Gastrocnemius medialis (tissue), 4 donors: ENCODE measurements at regions not wholly inside any gene's neighbourhood (a gene's known extent, or its start where the extent isn't known, plus 50 kb on each side); places are given as distances from the start of the nearest gene placed in this dataset.

ENCODE experiments used
- ATAC-seq, 2 donors: fragments of 150-250 bp; one replicate each; pipeline ENCODE4 v1.9.1; 2016
- DNase-seq, 2 donors: peaks; one replicate each; pipeline ENCODE4 v3.0.0-alpha.2; 2019
- H3K27ac ChIP-seq, 4 donors: fragments of 200-600 bp; sonication (generic); 1 replicate in 1 of 4; 2 replicates in 3 of 4; pipeline ENCODE4 v1.5.1; 2016 to 2018; ENCODE audit warnings: mild to moderate bottlenecking in 2 of 4, moderate library complexity in 1 of 4
- H3K27me3 ChIP-seq, 3 donors: fragments of 200-600 bp; sonication (generic) in 2 of 3; 1 replicate in 1 of 3; 2 replicates in 2 of 3; pipeline versions ENCODE4 v1.5.1 to v1.6.0; 2016 to 2019; ENCODE audit warnings: mild to moderate bottlenecking in 1 of 3, moderate library complexity in 1 of 3
- H3K36me3 ChIP-seq, 2 donors: fragments of 200-600 bp; sonication (generic) in 1 of 2; one replicate each; pipeline ENCODE4 v1.5.1; 2017 to 2018
- H3K4me1 ChIP-seq, 2 donors: fragments of 200-600 bp; sonication (generic) in 1 of 2; one replicate each; pipeline ENCODE4 v1.5.1; 2016 to 2017; ENCODE audit warnings: mild to moderate bottlenecking in 2 of 2
- H3K4me3 ChIP-seq, 4 donors: fragments of 200-600 bp; sonication (generic) in 3 of 4; 1 replicate in 1 of 4; 2 replicates in 3 of 4; pipeline ENCODE4 v1.5.1; 2016 to 2019; ENCODE audit warnings: mild to moderate bottlenecking in 2 of 4
- H3K9me3 ChIP-seq, 3 donors: fragments of 200-600 bp; sonication (generic) in 2 of 3; 1 replicate in 1 of 3; 2 replicates in 2 of 3; pipeline ENCODE4 v1.5.1; 2016 to 2019
- POLR2A ChIP-seq, 2 donors: fragments of 450-650 bp; IDR thresholded peaks; one replicate each; pipeline ENCODE4 v1.6.1; 2017; ENCODE audit warnings: antibody characterized with exemption in 2 of 2, mild to moderate bottlenecking in 2 of 2, moderate library complexity in 2 of 2
- in situ Hi-C, 4 donors: fragments of 200-750 bp; cut with MboI; loops; one replicate each; pipeline versions ENCODE4 v1.15.0 to v1.8.0; 2017; ENCODE audit warnings: low sequenced_read_pairs in 4 of 4
- intact Hi-C: fragments of 100-400 bp; cut with DNase I; formaldehyde crosslinking; loops from one replicate; pipeline ENCODE4 v1.15.1; 2023; ENCODE audit warnings: low total_unique reads
- TF ChIP-seq, protein P1 (sequence below), 5 experiments: fragments of 450-650 bp in 3 of 5; fragments of 200-600 bp in 2 of 5; sonication (generic) in 2 of 5; IDR thresholded peaks in 4 of 5; conservative IDR thresholded peaks in 1 of 5; 1 replicate in 4 of 5; 2 replicates in 1 of 5; pipeline ENCODE4 v1.5.1; 2016 to 2019; ENCODE audit warnings: antibody characterized with exemption in 5 of 5, mild to moderate bottlenecking in 3 of 5, moderate library complexity in 3 of 5

DNA sequence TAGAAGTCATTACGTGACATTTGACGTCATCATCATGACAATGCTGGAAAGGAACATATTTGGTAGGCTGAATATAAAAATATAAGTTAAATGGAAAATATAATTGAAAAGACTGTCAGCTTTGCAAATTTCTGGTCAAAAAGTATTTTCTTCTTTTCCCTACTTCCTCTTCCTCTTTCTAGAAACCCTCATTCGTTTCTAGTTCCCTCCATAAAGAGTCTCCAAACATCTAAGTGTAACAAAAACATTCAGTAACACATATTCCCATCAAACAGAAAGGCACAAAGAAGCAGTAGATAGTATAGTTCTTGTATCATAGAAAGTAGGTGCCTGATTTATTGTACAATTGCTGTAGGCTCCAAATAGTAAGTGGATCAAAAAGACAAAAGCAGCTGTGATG, 150.8 kb upstream of the FAM83B start:
- Histone ChIP-seq H3K27me3 (no peaks in the 10 kb centered on the region), H3K4me3 (no peak overlapping the region), H3K36me3 (no peaks in the 10 kb centered on the region), H3K9me3 (no peaks in the 10 kb centered on the region), H3K27ac (no peak overlapping the region), H3K4me1 (no peaks in the 10 kb centered on the region)
- TF ChIP-seq, protein P1, sequence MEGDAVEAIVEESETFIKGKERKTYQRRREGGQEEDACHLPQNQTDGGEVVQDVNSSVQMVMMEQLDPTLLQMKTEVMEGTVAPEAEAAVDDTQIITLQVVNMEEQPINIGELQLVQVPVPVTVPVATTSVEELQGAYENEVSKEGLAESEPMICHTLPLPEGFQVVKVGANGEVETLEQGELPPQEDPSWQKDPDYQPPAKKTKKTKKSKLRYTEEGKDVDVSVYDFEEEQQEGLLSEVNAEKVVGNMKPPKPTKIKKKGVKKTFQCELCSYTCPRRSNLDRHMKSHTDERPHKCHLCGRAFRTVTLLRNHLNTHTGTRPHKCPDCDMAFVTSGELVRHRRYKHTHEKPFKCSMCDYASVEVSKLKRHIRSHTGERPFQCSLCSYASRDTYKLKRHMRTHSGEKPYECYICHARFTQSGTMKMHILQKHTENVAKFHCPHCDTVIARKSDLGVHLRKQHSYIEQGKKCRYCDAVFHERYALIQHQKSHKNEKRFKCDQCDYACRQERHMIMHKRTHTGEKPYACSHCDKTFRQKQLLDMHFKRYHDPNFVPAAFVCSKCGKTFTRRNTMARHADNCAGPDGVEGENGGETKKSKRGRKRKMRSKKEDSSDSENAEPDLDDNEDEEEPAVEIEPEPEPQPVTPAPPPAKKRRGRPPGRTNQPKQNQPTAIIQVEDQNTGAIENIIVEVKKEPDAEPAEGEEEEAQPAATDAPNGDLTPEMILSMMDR (IDR thresholded peaks at IDR 0.05 in 4 of 5, conservative IDR thresholded peaks at IDR 0.05 in 1 of 5) = no peak
- TF ChIP-seq POLR2A (IDR thresholded peaks at IDR 0.05) = no peak
- intact Hi-C loops (no loop called here), in situ Hi-C loops (no loop called here)
- DNase-seq = no peak
- no peak for ATAC-seq

DNA sequence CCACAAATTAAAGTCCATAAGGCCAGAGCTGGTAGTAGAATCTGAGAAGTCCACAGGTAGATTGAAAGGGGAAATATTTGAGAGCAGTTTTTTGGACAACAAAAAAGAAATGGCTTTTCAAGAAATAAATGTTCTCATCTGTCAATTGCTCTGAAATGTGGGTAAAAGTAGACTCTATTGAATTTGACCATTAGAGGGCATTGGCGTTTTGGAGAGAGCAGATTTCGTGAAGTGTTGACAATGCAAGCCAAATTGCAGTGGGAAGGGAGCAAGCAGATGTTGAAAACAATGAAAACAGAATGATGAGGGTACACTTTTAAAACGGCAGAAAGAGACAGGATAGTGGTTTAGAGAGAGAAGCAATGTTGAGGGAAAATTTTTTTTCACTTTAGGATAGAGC, 149.1 kb upstream of the FAM83B start:
- TF ChIP-seq, protein P1 (IDR thresholded peaks at IDR 0.05 in 4 of 5, conservative IDR thresholded peaks at IDR 0.05 in 1 of 5) = no peak
- no peak for TF ChIP-seq POLR2A (IDR thresholded peaks at IDR 0.05)
- ATAC-seq = no peak
- Histone ChIP-seq H3K27ac (no peak overlapping the region), H3K36me3 (no peaks in the 10 kb centered on the region), H3K4me1 (no peaks in the 10 kb centered on the region), H3K9me3 (no peaks in the 10 kb centered on the region), H3K4me3 (no peak overlapping the region), H3K27me3 (no peaks in the 10 kb centered on the region)
- in situ Hi-C loops = no loop called here
- DNase-seq = no peak
- intact Hi-C loops = no loop called here

DNA sequence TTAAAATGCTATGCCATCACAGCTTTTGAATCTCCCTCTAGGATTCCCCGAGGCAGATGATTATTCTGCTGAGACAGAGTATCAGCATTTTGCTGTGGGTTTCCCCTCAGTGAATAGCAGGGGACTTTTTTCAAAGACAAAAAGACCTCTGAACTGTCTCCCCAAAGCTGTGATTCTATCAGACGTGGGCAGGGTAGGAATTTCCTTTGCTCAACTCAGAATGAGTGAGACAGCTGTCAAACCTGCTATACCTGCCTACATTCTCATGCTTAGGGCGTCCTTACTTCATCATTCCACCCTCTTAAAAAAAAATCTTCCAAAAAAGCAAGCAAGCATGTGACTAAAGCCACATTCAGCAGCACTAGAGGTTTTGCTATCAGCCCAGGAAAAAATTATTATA, 147.6 kb upstream of the FAM83B start:
- H3K9me3 ChIP-seq = no peaks in the 10 kb centered on the region
- no peaks in the 10 kb centered on the region for H3K27me3 ChIP-seq
- in situ Hi-C loops (no loop called here), intact Hi-C loops (no loop called here)
- no peak for DNase-seq
- H3K4me3 ChIP-seq = no peak overlapping the region
- ATAC-seq = no peak
- H3K36me3 ChIP-seq = no peaks in the 10 kb centered on the region
- no peak for TF ChIP-seq POLR2A (IDR thresholded peaks at IDR 0.05)
- TF ChIP-seq, protein P1 (IDR thresholded peaks at IDR 0.05 in 4 of 5, conservative IDR thresholded peaks at IDR 0.05 in 1 of 5) = no peak
- no peak overlapping the region for H3K27ac ChIP-seq
- no peaks in the 10 kb centered on the region for H3K4me1 ChIP-seq

DNA sequence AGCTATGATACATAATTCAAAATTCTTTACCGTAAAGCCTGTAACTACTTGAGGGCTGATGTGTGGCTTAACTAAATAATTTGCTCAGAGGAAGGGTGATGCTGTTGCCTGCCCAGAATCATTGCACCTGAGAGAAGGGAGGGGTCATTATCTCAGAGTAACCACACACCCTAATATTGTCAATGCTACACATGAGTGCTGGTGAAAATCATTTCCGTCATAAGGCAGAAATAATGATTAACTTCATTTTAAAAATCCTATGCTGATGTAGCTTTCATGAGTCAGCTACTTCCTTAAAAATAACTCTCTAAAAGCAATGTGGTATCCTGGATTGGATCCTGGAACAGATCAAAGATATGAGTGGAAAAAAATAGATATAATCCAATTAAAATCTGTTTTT, 146.4 kb upstream of the FAM83B start:
- Histone ChIP-seq H3K4me1 (no peaks in the 10 kb centered on the region), H3K27me3 (no peaks in the 10 kb centered on the region), H3K36me3 (no peaks in the 10 kb centered on the region), H3K9me3 (no peaks in the 10 kb centered on the region), H3K27ac (no peak overlapping the region), H3K4me3 (no peak overlapping the region)
- DNase-seq (no peak), ATAC-seq (no peak)
- in situ Hi-C loops = loop anchor here in 2 of 4 donors (25.0 kb wide), 2 partner anchors 362 to 537 kb away; no protein-coding TSS in a partner anchor
- TF ChIP-seq POLR2A (IDR thresholded peaks at IDR 0.05) = no peak
- TF ChIP-seq, protein P1 (IDR thresholded peaks at IDR 0.05 in 4 of 5, conservative IDR thresholded peaks at IDR 0.05 in 1 of 5) = no peak
- intact Hi-C loops = no loop called here

DNA sequence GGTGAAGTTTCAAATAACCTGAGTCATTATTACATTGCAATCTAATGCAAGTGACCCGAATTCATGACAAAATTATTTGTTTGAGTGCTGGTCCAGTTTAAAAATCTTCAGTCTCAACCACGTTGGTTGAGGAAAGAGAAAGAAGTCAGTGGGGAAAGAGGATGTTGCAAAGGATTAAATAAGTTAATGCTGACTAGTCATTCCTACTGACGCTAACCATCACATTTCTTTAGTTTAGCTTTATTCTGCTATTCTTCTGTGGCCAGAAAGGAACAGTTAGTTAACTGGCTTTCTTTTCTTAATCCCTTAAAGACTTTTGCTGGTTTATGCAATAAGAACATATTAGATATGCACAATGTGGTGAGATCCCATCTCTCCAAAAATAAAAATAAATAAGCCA, 143.8 kb upstream of the FAM83B start:
- no peak for TF ChIP-seq POLR2A (IDR thresholded peaks at IDR 0.05)
- TF ChIP-seq, protein P1 (IDR thresholded peaks at IDR 0.05 in 4 of 5, conservative IDR thresholded peaks at IDR 0.05 in 1 of 5) = no peak
- Histone ChIP-seq H3K4me3 (no peak overlapping the region), H3K27me3 (no peaks in the 10 kb centered on the region), H3K4me1 (no peaks in the 10 kb centered on the region), H3K36me3 (no peaks in the 10 kb centered on the region), H3K9me3 (no peaks in the 10 kb centered on the region), H3K27ac (no peak overlapping the region)
- in situ Hi-C loops = loop anchor here in 2 of 4 donors (25.0 kb wide), 2 partner anchors 360 to 535 kb away; no protein-coding TSS in a partner anchor
- ATAC-seq = no peak
- intact Hi-C loops = no loop called here
- no peak for DNase-seq
